AG09309 (cell line): ENCODE measurements at regions not wholly inside any gene's neighbourhood (a gene's known extent, or its start where the extent isn't known, plus 50 kb on each side); places are given as distances from the start of the nearest gene placed in this dataset.

Experiments used
- DNase-seq: peaks from one replicate; pipeline ENCODE4 v3.0.0-alpha.2; 2010; ENCODE audit warnings: low read depth
- H3K4me3 ChIP-seq: 2 replicates; pipeline ENCODE4 v1.5.1; 2011; ENCODE audit warnings: mild to moderate bottlenecking, low read depth, low read length, moderate library complexity; ENCODE audit not compliant: control insufficient read depth
- TF ChIP-seq, protein P1 (sequence below): IDR thresholded peaks from 2 replicates; pipeline ENCODE4 v1.5.1; 2011; ENCODE audit warnings: mild to moderate bottlenecking, low read depth, low read length, inconsistent platforms; ENCODE audit not compliant: insufficient read depth, control insufficient read depth; ENCODE audit errors: missing control alignments

DNA sequence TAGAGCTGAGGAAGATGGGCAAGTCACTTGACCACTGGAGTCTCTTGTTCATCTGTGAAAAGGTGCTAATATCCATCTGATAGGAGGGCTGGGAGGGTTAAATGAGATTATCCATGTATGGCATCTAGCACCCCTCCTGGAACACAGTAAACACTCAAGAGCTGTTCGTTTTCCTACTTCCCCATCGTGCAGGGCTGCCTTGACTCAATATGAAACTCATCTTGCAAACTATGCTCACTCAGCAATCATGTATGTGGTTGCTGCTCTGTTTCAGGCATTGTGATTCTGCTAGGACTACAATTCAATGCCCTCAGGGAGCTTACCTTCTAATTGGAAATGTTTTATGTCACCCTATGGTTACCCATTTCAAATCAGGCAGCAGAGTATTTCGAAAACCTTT, 395.6 kb downstream of the BCAT1 start:
- TF ChIP-seq, protein P1, sequence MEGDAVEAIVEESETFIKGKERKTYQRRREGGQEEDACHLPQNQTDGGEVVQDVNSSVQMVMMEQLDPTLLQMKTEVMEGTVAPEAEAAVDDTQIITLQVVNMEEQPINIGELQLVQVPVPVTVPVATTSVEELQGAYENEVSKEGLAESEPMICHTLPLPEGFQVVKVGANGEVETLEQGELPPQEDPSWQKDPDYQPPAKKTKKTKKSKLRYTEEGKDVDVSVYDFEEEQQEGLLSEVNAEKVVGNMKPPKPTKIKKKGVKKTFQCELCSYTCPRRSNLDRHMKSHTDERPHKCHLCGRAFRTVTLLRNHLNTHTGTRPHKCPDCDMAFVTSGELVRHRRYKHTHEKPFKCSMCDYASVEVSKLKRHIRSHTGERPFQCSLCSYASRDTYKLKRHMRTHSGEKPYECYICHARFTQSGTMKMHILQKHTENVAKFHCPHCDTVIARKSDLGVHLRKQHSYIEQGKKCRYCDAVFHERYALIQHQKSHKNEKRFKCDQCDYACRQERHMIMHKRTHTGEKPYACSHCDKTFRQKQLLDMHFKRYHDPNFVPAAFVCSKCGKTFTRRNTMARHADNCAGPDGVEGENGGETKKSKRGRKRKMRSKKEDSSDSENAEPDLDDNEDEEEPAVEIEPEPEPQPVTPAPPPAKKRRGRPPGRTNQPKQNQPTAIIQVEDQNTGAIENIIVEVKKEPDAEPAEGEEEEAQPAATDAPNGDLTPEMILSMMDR: no peak
- DNase-seq: no peak
- no peak overlapping the region for H3K4me3 ChIP-seq

DNA sequence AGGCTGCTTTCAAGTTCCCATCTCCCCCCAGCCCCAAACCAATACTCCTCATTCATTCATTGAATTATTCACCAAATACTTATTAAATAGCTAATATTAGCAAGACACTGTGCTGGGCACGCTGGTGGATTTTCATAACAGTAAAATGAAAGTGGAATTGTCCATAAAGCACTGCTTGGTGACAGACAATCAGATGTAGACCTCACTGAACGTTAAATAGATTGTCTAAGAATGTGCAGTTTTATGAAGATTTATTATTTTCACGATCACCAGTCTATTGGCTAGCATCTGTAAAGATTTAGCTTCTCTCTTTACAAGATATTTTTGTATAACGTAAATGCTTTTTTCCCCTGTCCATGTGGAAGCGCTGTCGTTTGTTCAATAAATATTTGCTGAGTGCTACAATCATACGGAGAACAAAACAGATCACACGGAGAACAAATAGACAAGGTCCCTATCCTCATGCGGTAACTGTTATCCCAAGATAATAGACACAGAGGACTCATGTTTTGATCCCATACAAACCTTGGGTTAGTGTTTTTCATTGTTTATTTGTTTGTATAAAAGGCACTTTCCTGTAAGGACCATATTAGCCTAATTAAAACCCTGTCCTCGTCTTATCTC, 397.6 kb downstream of the BCAT1 start:
- TF ChIP-seq, protein P1: no peak
- no peak for DNase-seq
- H3K4me3 ChIP-seq: no peak overlapping the region

DNA sequence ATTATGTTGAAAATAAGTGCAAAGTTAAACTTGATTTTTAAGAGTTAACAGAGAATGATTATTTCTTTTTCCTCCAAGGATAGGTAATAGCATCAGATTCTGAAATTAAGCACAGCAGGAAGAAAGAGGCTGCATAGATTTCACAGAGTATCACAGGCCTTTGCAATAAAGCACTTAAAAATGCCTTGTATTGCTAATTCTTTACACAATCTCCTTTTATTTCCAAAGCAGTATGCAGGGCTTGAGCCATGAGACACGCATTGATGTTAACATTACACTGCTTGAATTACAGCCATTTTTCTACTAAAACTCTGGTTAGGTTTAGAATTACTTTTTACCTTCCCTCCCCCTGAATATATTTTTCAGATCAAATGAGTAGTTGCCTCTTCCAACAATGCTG, 398.3 kb downstream of the BCAT1 start:
- no peak for DNase-seq
- TF ChIP-seq, protein P1: no peak
- no peak overlapping the region for H3K4me3 ChIP-seq

DNA sequence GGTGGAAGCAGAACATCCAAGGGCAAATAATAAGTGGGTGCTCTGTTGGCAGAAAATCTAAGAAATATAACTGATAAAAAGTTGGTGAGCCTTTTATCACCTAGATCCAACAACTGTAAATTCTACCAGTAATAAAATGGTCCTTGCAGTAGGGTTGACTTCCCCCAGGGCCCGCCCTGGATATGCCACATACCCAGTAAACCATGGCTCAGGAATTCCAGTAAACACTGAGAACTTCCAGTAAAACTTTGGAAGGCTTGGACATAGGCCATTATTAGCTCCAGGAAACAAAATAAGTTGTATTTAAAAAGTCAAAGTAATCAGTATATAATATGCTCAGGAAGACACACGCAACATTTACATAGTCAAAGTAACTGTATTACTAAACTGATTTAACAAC, 402.2 kb downstream of the BCAT1 start:
- no peak overlapping the region for H3K4me3 ChIP-seq
- no peak for DNase-seq
- TF ChIP-seq, protein P1: no peak

DNA sequence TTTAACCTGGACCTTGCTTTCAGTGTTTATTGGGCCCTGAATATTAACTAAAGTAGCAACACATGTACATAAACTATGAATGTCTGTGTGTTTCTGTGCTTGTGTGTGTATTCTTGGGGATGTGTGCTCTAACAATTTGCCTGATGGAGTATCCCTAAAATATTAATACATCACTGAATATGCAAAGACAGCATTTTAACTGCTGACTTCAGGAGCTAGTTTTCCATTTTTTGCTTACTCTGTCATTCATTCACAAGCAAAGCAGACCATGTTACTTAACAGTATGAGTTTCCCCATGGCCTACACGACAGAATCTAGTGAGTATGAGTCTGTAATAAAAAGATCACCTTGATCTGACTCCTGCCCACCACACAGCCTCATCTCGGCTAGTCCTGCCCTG, 402.8 kb downstream of the BCAT1 start:
- H3K4me3 ChIP-seq: no peak overlapping the region
- TF ChIP-seq, protein P1: no peak
- DNase-seq: no peak

DNA sequence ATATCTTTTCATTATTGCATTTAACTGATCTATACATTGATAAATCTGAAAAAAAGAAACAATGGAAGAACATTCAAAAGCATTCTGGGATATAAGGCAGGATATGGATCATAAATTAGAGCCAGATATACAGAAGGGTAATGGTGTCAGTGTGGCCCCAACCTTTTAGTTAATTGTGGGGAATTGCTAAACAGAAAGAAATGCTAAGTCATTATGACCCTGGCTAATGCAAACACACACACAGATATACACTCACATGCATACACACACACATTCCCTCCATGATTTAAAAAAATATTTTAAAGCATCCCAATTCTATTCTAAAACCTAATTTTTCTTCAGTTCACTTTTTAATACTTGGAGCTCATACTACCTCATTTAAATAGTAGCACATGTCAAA, 404.5 kb downstream of the BCAT1 start:
- no peak overlapping the region for H3K4me3 ChIP-seq
- no peak for DNase-seq
- TF ChIP-seq, protein P1: no peak
